ENCODE measurements at regions not wholly inside any gene's neighbourhood (a gene's known extent, or its start where the extent isn't known, plus 50 kb on each side); places are given as distances from the start of the nearest gene placed in this dataset.

DNA sequence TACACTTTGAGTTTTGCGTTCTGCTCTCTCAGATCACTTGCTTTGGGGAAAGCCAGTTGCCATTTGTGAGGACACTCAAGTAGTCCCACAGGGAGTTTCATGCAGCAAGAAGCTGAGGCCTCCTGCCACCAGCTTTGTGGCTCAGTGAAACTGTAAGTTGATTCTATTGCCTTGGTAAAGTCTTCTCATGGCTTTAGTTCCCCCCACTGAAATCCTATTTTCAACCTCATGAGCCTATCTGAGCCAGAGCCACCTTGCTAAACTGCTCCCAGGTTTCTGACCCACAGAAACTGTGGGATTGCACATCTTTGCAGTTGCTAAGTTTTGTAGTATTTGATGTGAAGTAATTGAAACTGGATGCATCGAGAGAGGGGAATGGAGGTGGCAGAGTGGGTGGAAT, 85.4 kb upstream of the TOP3B start:
- DNase-seq (ENCODE audit: low spot score): no peak
- TF ChIP-seq CTCF (IDR thresholded peaks at IDR 0.05; ENCODE audit: extremely low read depth, insufficient read depth, missing control alignments): no peak
- in situ Hi-C loops (cut with MboI; ENCODE audit: low pct_unique_long_range_greater_than_20kb, low sequenced_read_pairs, unreplicated experiment): no loop called here

DNA sequence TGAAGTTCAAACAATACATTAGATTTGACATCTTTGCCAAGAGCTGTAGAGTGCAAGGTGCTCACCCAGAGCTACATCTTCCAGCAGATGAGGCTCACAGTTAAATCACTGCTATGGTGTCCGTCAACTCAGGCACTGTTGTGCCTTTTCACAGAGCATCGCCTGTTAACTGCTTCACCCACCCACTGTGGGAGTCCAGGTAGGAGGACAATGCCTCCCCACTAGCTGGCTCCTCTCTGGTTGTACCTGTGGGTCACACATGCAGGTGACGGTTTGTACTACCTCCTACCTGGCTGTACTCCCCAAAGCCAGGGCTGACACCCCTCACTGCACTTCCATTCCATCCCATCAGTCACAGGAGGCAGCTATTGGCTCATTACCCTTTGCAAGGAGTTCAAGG, 84.6 kb upstream of the TOP3B start:
- in situ Hi-C loops (cut with MboI; ENCODE audit: low pct_unique_long_range_greater_than_20kb, low sequenced_read_pairs, unreplicated experiment): no loop called here
- no peak for TF ChIP-seq CTCF (IDR thresholded peaks at IDR 0.05; ENCODE audit: extremely low read depth, insufficient read depth, missing control alignments)
- no peak for DNase-seq (ENCODE audit: low spot score)

- DNase-seq (ENCODE audit: low spot score): no peak
- in situ Hi-C loops (cut with MboI; ENCODE audit: low pct_unique_long_range_greater_than_20kb, low sequenced_read_pairs, unreplicated experiment): no loop called here
- TF ChIP-seq CTCF (IDR thresholded peaks at IDR 0.05; ENCODE audit: extremely low read depth, insufficient read depth, missing control alignments): no peak
Observed at GRCh38 chr22:22064580-22064979, 82.0 kb upstream of the TOP3B start.

GRCh38 chr22:22062306-22062793, 79.8 kb upstream of the TOP3B start:
- no peak for TF ChIP-seq CTCF (IDR thresholded peaks at IDR 0.05; ENCODE audit: extremely low read depth, insufficient read depth, missing control alignments)
- DNase-seq (ENCODE audit: low spot score): no peak
- in situ Hi-C loops (cut with MboI; ENCODE audit: low pct_unique_long_range_greater_than_20kb, low sequenced_read_pairs, unreplicated experiment): no loop called here

DNA sequence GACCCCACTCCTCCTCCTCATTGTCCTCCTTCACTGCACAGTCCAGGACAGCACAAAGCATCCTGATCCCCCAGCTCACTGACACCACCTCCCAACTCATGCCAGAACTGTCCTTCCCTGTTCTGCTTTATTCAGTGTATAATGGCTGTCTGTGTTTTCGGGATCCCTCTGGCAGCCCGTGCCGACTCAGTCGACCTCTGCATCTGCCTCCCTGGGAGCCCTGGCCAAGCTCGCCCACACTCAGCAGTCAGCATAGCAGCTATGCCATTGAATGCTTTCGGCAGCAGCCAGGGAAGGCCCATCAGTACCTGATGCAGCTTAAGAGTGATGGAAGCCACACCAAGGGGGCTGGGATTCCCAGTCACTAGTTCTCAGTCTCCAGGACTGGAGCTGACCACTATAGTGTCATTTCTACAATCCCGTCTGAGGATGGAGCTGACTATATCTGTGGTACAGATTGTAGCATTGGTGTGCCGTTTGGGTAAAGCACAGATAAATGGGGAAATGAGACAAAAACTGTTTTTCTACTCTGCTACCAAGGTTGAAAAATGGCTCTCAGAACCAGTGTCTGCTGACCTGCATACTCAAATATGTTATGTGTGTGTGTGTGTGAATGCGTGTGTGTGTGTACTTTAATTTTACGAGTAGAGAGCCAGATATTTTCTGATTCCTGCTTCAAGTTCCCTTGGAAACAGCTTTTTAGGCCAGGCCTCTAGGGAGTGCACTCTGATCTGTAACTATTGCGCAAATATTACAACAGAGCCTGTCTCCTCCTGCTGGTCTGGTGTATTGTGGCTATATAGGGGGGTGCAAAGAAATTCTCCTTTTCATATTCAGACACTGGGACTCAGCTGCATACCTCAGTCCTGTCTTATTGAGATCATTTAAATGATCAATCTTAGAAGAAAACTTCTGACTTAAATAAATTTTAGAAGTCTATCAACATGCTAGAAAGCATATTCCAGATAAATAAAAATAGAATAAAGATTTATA, 78.8 kb upstream of the TOP3B start:
- peak; percentile 21 for TF ChIP-seq CTCF (IDR thresholded peaks at IDR 0.05; ENCODE audit: extremely low read depth, insufficient read depth, missing control alignments)
- no peak for DNase-seq (ENCODE audit: low spot score)
- in situ Hi-C loops (cut with MboI; ENCODE audit: low pct_unique_long_range_greater_than_20kb, low sequenced_read_pairs, unreplicated experiment): no loop called here

GRCh38 chr22:22060200-22061084, 77.9 kb upstream of the TOP3B start:
- in situ Hi-C loops (cut with MboI; ENCODE audit: low pct_unique_long_range_greater_than_20kb, low sequenced_read_pairs, unreplicated experiment): no loop called here
- peak; percentile 99 for TF ChIP-seq CTCF (IDR thresholded peaks at IDR 0.05; ENCODE audit: extremely low read depth, insufficient read depth, missing control alignments)
- peak; percentile 87 for DNase-seq (ENCODE audit: low spot score)

Data from GM13977 (cell line).